M059J (cell line): ENCODE measurements at regions not wholly inside any gene's neighbourhood (a gene's known extent, or its start where the extent isn't known, plus 50 kb on each side); places are given as distances from the start of the nearest gene placed in this dataset.
"Not testable (repeated sequence)": the region's sequence is repeated elsewhere in the genome, so short reads cannot be mapped to it uniquely, and the experiment has no call there.

ENCODE experiments used
- DNase-seq: peaks from one replicate; pipeline ENCODE4 v3.0.0-alpha.2; 2012; ENCODE audit warnings: low read depth

DNA sequence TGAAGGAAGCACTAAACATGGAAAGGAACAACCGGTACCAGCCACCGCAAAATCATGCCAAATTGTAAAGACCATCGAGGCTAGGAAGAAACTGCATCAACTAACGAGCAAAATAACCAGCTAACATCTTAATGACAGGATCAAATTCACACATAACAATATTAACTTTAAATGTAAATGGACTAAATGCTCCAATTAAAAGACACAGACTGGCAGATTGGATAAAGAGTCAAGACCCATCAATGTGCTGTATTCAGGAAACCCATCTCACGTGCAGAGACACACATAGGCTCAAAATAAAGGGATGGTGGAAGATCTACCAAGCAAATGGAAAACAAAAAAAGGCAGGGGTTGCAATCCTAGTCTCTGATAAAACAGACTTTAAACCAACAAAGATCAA is 206.3 kb downstream of the SLC38A4 start:
- not testable (repeated sequence) for DNase-seq

DNA sequence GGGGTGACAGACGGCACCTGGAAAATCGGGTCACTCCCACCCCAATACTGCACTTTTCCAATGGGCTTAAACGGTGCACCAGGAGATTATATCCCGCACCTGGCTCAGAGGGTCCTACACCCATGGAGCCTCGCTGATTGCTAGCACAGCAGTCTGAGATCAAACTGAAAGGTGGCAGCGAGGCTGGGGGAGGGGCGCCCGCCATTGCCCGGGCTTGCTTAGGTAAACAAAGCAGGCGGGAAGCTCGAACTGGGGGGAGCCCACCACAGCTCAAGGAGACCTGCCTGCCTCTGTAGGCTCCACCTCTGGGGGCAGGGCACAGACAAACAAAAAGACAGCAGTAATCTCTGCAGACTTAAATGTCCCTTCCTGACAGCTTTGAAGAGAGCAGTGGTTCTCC is 208.1 kb downstream of the SLC38A4 start:
- DNase-seq: not testable (repeated sequence)

DNA sequence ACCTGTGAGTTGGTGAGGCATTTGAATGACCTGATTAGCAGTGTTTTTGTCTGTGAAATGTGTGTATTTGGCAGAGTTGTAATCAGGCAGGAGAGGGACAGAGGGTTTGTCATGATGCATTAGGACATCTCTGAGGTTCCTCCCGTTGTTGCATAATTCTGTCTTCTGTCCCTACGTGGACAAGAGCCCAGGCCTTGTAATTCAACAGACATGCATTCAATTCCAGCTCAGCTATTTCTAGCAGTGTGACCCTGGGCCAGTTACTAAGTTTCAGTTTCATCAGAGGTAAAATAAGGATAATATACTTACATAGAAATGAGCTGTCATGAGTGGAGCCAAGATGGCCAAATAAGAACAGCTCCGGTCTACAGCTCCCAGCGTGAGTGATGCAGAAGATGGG is 208.6 kb downstream of the SLC38A4 start:
- peak; percentile 18 for DNase-seq

DNA sequence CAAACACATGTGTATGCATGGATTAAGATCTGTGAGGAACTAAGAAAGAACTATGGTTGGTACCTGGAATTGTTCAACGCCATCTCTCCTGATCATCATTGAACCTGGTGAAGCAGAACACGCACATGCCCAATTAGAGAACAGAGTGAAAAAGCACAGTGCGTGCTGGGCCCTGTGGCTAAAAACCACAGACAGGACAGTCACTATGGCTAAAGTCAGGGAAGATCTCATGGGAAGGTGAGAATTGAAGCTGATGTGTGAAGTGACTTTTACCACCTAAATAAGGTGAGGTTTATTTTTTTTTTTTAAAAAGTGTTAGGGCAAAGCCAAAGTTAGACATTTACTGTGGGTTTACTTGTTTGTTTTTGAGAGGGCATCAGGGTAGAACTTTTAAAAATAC is 215.0 kb downstream of the SLC38A4 start:
- no peak for DNase-seq

DNA sequence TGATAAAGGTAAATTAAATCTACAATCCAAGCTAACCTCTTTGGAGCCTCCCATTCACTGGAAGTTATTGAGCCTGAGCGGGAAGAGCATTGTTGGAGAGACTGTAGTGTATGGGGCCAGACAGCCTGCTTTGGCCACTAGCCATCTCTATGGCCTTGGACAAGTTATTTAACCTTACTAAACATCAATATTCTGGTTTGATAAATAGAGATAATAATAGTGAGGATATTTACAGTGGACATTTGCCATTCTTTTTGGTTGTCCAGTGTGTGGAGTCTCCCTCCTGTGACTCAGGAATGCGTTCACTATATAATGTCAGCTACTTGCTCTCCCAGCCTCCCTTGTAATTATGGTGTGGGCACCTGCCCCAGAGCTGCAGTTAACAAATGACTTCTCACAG is 216.1 kb downstream of the SLC38A4 start:
- no peak for DNase-seq

DNA sequence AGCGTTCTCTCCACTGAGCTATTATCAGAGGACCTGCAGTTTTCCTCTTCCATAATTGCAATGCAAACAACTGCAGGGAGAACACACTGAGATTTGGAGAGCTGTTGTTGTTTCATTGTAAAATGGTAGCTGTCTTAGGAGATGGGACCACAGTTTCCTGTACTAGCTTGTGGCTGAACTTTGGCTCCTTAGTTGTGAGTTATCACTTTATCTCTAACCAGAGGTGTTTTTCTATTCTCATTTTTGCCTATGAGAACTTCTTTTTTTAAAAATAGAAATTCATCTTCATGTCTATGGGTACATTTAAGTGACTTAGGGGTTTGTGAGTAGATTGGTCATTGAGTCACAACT is 216.5 kb downstream of the SLC38A4 start:
- no peak for DNase-seq

DNA sequence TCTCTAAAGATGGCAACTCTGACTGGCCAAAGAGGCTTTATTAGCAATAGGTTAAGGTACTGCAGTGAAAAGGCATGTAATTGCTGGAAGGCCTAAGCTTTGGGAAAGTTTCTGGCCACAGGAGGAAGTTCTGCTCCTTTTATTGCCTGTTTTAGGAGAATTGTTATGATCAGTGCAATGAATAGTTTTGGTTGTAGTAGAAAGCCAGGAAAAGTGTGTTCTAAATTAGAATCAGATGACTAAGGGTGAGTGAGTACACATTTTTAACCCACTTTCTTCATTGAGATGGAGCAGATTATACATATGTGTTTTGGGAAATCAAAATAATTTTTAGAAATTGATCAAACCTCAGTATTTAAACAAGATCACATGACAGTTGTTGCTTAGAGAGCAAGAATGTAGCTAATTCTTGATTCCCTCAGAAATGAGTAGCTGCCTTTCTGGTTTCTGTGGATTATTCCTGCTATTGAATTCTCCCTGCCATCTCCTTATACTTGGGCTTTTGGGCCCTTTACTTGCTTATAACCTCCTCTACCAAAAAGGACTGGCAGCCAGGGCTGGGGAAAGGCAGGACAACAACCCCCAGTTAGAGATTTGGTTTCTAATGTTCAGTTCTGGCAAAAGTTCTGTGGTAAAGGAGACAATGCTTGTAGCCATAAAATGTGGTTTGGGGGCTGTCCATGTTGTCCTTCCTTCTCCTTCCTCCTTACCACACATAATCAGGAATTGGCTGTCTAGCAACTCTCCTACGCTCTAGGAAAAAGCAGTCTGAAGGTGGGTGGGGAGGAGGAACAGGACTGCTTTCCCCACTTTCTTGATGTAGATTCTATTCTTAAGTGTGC is 217.1 kb downstream of the SLC38A4 start:
- peak; percentile 69 for DNase-seq

DNA sequence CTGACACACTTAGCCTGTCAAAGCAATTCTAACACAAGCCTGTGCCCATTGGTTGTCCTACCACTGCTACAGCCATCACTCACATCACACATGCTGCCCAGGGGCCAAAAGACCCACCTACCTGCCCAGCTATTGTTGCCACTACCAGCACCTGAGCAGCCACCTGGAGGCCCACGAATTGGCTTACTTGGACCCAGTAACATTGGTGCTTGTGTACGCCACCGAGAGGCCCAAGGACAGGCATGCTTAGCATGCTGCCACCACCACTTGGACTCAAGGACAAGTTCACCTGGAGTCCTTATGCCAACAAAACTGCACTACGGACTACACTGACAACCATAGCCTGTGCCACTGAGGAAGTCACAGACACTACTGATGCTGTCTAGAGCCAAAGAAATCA is 221.1 kb downstream of the SLC38A4 start:
- no peak for DNase-seq

DNA sequence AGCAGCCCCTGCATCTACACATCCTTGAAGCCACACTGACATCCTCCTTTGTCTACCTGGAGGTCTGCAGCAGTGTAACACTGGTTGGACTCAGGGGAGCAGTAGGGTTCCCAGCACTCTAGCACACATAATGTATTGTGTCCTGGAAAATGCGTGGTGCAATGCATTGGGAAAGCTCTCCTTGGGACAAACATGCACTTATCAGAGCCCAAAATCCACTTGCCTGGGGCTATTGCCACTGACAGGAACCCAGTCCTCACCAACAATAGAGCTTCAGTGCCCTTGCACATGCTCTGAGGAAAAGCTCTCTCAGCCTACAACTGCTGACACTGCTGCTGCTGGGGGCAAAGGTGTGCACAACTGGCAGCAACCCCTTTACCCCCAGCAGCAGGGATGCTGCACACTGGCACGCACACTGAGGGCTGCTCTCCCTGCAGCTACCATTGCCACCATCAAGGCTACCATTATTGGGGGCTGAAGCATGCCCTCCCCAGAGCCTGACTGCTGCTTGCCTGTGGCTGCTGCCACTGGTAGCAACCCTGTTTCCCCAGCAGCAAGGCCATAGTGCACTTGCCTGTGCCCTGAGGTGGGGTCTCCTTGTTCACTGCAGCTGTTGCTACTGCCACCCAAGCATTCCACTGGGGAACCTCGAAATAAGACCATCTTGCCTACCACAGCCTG is 221.9 kb downstream of the SLC38A4 start:
- no peak for DNase-seq

DNA sequence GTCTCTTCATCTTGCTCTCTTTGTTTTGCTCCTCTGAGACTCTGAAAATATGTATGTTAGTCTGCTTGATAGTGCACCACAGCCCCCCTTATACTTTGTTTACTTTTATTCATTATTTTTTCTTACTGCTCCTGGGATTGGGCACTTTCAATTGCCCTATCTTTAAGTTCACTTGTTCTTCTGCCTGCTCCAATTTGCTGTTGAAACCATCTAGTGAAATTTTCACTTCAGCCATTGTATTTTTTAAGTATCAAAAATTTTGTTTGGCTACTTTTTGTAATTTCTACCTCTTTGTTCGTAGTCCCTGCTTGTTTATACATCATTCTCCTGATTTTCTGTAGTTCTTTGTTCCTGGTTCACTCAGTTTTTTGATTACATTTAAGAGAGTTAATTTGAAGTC is 223.3 kb downstream of the SLC38A4 start:
- DNase-seq: no peak

DNA sequence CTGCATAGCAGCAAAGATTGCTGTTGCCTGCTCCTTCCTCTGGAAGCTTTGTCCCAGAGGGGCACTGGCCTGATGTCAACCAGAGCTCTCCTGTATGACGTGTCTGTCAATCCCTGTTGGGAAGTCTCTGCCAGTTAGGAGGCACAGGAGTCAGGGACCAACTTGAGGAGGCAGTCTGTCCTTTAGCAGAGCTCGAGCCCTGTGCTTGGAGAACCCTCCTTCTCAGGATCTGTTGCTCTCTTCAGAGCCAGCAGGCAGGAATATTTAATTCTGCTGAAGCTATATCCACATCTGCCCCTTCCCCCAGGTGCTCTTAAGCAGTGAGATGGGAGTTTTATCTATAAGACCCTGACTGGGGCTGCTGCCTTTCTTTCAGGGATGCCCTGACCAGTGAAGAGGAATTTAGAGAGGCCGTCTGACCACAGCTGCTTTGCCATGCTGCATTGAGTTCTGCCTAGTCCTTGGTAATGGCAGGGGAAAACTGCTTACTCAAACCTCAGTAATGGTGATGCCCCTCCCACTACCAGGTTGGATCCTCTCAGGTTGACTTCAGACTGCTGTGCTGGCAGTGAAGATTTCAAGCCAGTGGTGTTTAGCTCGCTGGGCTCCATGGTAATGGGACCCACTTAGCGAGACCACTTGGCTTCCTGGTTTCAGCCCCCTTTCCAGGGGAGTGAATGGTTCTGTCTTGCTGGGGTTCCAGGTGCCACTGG is 218.6 kb upstream of the SLC38A2 start:
- no peak for DNase-seq

DNA sequence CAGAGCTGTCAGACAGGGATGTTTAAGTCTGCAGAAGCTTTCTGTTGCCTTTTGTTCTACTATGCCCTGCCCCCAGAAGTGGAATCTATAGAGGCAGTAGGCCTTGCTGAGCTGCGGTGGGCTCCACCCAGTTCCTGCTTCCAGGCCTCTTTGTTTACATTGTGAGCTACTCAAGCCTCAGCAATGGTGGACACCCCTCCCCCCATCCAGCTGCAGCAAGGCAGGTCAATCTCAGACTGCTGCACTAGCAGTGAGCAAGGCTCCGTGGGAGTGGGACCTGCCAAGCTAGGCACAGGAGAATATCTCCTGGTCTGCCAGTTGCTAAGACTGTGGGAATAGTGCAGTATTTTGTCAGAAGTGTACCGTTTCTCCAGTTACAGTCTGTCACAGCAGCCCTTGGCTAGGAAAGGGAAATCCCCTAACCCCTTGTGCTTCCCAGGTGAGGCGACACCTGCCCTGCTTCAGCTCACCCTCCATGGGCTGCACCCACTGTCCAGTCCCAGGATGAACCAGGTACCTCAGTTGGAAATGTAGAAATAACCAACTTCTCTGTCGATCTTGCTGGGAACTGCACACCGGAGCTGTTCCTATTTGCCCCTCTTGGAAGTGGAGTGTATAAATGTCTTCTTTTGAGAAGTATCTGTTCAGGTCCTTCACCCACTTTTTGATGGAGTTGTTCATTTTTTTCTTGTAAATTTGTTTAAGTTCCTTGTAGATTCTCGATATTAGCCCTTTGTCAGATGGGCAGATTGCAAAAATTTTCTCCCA is 213.5 kb upstream of the SLC38A2 start:
- peak; percentile 54 for DNase-seq

DNA sequence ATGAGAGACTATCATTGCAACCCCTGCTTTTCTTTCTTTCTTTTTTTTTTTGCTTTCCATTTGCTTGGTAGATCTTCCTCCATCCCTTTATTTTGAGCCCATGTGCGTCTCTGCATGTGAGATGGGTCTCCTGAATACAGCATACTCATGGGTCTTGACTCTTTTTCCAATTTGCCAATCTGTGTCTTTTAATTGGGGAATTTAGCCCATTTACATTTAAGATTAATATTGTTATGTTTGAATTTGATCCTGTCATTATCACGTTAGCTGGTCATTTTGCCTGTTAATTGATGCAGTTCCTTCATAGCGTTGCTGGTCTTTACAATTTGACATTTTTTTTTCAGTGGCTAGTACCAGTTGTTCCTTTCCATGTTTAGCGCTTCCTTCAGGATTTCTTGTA is 211.5 kb upstream of the SLC38A2 start:
- DNase-seq: not testable (repeated sequence)

DNA sequence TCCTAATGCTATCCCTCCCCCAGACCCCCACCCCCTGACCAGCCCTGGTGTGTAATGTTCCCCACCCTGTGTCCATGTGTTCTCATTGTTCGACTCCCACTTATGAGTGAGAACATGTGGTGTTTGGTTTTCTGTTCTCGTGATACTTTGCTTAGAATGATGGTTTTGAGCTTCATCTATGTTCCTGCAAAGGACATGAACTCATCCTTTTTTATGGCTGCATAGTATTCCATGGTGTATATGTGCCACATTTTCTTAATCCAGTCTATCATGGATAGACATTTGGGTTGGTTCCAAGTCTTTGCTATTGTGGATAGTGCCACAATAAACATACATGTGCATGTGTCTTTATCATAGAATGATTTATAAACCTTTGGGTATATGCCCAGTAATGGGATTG is 209.4 kb upstream of the SLC38A2 start:
- DNase-seq: not testable (repeated sequence)

DNA sequence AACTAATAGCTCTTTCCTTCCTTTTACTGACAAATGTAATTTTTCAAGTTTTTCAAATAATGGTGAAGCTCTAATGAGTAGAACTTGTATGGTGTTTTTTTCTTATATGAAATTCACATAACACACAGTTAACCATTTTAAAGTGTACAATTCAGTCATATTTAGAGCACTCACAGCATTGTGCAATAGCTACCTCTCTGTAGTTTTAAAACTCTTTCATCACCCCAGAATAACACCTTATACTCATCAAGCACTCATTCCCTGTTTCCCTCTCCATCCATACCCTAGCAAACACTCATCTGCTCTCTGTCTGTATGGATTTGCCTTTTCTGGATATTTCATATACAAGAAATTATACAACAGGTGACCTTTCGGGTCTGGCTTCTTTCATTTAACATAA is 207.9 kb upstream of the SLC38A2 start:
- DNase-seq: no peak

DNA sequence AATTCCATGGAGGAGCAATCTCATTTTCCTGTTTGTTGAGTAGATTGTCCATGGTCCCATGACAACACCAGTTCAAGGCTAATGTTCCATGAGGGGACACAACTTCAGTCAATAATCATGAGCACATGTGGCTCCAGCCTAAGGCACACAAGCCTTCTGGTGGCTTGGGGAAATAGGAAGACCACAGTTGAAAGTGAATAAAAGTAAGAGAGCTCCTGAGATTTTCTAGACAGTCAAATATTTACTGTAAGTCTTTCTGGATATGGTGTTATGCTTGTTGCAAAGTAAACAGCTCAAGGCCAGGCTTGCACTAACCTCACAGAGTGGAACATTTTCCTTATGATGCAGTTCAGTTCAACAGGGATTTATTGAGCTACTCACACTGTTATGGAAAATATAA is 206.9 kb upstream of the SLC38A2 start:
- DNase-seq: no peak

DNA sequence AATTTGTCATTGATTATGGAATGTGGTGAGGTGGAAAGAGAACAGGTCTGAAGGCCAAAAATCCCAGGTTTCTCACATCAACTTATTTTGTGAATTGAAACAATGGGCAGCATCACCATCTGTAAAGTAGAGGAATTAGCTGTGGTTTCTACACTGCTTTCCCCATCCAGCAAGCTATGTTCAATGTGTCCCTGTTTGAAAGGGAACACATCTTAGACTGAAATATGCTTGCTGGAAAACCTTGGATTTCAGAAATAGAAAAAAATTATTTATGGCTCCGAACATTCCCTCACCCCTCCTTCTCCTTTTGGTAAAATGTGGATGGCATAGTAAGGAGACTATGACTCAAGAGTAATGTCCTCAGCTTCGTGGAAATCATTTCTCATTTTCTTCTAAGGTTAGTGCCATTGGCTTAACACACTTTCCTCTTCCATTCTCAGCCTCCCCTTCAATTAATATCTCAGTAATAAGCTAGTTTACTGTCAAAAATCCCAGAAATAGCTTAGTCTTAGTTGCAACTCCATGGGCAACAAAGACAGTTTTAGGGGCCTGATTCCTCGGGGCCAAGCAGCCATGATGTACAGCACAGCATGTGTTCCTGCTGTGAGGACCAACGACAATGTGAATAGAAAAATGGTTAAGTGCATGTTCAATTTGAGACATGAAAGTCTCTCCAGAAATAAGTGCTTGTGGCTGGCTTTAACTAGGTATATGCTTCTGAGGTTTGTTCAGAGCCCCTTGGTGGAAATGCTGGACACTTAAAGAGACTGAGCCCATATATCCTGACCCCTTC is 205.8 kb upstream of the SLC38A2 start:
- DNase-seq: no peak

DNA sequence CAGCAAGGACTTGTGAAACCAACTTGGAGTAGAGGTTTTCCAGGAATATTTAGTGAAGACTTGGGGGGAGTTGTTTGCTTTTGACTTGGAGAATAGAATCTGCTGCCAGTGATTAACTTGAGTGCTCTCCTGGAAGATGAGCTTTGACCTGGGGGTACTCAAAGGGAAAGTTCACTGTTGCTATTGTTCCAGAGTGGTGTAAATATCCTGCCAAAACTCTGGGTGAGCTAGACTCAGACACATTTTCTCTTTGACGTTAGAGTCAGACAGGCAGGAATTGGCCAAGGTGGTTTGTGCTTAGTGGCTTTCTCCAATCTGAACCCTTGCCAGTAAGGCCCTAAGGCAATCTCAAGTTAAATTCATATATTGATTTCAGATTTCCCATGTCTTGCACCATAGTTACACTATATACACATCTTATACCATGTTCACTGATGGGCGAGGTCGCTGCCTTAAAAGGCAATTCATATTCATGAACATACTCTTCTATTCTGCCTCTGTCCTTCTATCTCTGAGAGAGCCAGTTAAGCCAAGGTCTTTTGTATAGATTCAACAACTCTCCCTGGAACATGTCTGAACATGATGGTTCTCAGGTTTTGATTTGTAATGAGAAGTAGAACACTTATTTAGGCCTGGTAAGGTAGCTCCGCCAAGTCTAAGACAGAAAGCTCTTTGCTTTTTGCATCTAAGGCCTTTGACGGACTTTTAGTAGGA is 204.6 kb upstream of the SLC38A2 start:
- no peak for DNase-seq

DNA sequence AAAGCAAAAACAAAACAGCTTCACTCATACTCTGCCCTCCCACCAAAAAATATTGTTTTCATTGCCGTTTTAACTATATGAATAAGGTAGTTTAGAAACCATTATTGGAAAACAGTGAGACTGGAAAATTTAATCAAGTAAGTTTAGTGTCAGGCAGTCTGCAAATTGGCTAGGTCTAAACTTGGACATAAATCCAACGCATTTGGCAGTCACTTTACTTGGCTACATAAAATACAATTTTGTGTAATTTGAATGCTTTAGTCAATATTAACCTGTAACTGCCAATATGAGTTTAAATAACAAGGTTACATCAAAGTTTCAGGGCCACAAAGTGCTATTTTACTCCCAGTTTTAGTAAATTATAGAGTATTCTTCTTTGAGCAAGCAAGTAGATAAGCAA is 202.3 kb upstream of the SLC38A2 start:
- DNase-seq: no peak

DNA sequence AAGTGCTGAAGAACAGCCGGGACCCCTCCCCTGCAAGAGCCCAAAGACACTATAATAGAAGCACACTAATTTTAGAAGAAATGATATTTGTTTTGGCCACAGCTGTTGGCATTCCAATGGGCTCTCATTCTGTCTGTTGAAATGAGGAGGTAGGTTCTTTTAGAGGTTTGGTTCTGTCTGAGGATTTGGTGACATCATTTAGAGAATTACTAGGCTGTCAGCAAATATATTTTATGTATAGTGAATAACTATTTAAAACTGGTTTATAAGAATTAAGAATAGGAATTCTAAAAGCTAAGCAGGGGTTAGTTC is 200.7 kb upstream of the SLC38A2 start:
- no peak for DNase-seq
